Activated T-cell treated with anti-CD3 and anti-CD28 coated beads, Interleukin-2, amount 50 U/mL, for 48 hours (primary cell): ENCODE measurements at regions not wholly inside any gene's neighbourhood (a gene's known extent, or its start where the extent isn't known, plus 50 kb on each side); places are given as distances from the start of the nearest gene placed in this dataset.

Experiments
- DNase-seq, 2 experiments: peaks; one replicate each; pipeline ENCODE4 v3.0.0-alpha.2; 2020

- no peak for DNase-seq
These were observed 160.3 kb downstream of the PTEN start for GRCh38 chr10:88023676-88024075.

DNA sequence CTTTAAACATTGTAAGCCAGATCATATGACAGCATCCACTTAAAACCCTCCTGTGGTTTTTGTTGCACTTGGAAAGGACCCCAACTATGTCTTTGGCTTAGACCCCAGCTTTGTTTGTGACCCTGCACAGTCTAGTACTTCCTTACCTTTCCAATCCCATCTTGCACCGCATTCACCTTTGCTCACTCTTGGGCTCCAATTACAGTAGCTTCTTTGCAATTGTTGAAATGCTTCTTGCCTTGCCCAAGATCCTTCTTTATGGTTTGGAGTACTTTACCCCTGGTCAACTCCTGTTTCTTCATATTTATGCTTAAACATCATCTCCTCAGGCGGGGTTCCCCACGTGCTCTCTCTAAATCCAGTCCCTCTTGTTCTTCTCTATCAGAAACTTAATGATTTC lies 162.6 kb downstream of the PTEN start:
- DNase-seq = no peak

- no peak for DNase-seq
These were observed 164.1 kb downstream of the PTEN start for GRCh38 chr10:88027570-88027969.

GRCh38 chr10:88028072-88028471 lies 164.6 kb downstream of the PTEN start:
- no peak for DNase-seq

- no peak for DNase-seq
These were observed 165.2 kb downstream of the PTEN start for GRCh38 chr10:88028654-88029053.

- no peak for DNase-seq
These were observed 169.1 kb downstream of the PTEN start for GRCh38 chr10:88032566-88032965.

DNA sequence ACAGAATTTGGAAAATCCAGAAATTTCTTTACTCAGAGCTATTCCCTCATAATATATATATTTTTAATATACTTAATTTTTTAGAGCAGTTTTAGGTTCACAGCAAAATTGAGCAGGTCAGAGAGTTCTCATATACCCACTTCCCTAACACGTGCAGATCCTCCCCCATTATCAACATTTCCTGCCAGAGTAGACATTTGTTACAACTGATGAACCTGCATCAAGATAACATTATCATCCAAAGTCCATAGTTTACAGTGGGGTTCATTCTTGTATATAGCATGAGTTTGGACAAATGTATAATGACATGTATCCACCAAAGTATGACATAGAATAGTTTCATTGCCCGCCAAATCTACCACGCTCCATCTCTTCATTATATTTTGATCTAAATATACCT lies 170.0 kb downstream of the PTEN start:
- no peak for DNase-seq

GRCh38 chr10:88033793-88034192 lies 170.4 kb downstream of the PTEN start:
- no peak for DNase-seq

DNA sequence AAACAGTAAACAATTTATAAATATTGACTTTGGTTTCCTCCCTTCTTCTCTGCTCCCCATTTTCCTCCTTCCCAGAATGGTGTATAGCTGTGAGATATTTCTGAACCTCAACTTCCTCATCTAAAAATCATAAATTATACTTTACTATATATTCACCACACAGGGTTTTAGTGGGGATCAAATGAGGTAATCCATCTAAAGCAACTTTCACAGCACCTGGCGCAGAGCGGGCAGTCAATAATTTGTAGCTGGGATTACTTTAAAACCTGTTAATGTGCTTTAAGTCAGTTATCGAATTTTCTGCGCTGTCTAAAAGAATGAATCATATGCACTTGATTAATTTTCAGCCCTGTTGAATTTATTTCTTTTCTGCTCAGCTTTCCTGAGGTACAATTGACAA lies 172.7 kb downstream of the PTEN start:
- DNase-seq = no peak

DNA sequence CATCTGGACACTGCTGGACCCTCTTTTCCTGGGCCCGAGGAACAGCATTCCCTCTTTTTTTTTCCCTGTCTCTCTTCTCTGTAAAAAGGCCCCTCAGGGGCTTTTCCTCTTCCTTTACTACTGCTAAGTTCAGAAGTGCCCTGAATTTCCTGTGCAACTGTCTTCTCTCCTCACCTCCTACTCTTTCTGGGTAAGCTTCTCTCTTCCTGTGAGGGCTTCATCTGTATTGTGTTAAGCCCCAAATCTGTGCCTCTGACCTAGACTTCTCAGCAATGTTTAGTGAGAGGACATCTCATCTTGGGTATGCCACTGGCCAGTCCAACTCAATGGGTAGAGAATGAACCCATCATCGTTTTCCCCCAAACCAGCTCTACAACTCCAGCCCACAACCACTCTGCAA lies 174.2 kb downstream of the PTEN start:
- DNase-seq = no peak

DNA sequence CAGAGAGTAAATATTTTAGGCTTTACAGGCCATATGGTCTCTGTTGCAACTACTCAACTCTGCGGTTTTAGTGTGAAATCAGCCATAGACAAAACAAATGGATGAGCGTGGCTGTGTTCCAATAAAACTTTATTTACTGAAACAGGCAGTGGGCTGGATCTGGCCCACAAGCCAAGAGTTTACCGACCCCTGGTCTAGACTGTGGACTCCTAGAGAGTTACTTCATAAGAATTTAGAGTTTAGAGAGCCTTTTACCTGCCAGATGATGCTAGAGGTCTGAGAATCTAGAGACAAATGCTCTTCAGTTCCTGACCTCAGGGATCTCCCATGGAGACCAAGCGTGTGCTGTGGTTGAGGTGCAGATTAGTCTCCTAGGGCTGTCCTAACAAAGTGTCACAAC lies 174.8 kb downstream of the PTEN start:
- no peak for DNase-seq

- DNase-seq = no peak
These were observed 176.2 kb downstream of the PTEN start for GRCh38 chr10:88039496-88040200.

DNA sequence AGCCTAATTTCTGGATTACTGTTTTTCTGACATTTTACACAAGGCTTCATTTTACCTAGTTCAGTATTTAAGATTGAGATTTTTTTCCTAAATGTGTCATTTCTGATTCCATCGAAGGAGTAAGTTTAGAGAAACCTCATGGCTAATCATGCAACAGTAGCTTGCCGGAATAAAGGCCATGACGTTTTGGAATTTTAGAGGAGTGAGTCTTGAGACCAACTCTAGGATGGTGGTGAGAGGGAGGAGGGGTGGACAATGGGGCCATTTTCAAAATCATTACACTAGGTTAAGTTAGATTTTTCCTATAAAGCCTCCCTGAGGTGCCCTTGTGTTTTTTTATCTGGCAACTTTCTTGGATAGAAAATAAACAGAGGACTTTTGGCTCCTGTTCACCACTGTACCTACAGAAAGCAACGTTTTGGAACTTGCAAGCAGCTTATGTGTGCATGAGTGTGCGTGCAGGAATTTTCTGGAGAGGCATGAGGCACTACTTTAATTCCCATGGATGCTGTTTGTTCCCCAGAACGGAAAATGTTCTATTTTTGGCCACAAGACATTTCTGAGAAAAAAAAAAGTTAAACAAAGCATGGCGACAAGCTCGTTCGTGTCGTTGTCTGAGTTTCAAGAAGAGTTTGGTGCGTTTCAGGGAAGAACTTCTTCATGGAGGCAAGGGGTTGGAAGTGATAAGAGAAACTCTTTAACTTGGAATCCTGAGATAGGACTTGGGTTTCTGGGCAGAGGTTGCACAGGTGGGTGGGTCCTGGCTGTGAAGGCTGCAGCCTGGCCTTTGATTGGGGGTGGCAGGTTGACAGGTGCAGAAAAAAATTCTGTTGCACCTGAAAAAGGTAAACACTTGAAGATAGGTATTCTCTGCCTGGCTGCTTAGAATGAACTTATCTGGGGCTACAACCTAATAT lies 178.1 kb downstream of the PTEN start:
- no peak for DNase-seq

DNA sequence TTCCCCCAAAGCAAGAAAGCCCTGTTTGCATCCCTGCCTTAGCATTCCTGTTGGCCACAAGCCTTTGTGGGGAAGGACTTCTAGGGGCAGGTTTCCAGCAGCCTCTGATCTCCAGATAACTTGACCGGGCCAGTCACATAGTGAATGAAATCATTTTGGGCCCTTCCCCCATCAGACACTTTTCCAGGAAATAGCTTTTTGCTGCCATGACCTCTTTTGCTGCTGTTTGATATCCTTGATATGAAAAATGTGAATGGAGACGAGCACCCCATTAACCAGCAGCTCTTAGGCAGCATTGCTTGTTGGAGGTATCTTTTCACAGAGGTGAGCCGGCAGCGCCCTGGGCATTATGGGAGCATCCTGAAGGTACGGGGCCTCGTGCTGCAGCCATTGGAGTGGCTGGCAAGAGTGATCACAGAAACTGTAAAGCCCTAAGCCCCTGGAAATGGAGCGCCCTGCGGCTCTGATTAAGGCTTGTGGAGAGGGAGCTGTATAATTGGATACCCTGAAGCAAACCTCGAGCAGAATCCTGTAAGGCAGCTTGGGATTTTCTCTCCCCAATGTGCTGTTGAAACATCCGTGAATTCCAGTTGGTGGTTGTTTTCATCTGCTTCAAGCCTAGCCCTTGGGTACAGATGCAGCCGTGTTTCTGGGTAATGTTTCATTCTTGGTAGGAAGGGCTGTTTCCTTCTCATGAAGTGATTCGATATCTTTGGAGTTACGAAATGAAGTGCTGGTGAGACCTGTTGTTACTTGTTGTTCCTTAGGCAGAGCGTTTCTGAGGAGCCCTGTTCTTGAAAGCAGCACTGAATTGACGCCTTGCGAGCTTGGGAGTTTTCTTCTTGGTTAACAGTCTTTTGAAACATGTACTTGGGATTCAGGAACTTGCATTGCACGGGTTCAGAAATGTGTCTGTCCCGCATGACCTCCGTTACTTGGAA lies 179.0 kb downstream of the PTEN start:
- no peak for DNase-seq

GRCh38 chr10:88045096-88045495 lies 181.7 kb downstream of the PTEN start:
- DNase-seq = no peak

DNA sequence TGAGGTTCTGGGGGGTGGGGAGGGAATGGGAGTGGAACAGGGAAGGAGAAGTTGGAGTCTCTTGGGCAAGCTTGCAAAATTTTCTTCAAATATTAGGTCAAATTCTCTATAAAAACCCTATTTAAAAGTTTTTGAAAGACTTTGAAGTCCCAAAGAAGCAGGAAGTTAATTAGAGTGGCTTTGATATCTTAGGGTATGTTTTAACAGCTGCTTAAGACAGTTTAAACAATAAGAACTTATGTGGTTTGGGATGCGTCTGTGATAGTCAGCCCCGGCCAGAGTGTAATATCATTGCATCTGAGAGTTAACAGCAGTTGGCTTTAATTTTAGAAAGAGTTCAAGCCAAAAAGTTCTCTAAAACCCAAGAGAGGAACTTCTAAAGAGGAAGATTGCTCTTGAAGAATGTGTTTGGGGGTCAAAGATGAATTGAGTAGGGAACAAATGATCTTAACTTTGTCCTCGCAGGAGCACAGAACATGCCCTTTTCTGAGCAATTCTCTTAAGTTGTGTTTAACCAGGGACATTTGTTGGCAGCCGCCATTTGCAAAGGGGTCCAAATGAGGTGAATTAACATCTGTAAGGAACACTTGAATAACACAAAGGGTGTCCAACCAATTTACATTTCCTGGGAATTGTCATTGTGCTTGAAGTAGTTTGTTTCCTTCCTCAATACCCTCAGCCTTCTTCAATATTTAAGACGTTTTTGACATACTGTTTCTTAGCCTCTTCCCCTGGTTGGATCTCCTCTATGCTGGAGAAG lies 182.4 kb downstream of the PTEN start:
- no peak for DNase-seq

- no peak for DNase-seq
These were observed 184.2 kb downstream of the PTEN start for GRCh38 chr10:88047579-88047978.

DNA sequence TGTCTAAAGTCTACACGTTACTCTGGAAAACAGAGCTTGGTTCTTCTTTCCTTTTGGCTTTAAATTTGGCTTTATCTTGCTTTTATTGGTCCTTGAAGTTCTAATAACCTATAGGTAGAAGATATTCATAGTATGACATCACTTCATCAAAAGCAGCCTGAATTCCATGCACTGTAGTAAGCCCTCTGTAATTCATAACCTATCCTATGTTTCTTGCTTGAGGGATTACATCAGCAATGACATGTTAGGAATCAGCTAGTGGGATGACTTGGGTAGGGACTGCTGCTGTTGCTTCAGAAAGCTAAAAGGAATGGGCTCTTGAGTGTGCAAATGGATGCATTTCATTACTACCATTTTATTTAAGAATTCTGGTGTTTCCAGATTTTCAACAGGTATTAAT lies 184.9 kb downstream of the PTEN start:
- DNase-seq = no peak

GRCh38 chr10:88049204-88049603 lies 185.8 kb downstream of the PTEN start:
- DNase-seq = no peak

DNA sequence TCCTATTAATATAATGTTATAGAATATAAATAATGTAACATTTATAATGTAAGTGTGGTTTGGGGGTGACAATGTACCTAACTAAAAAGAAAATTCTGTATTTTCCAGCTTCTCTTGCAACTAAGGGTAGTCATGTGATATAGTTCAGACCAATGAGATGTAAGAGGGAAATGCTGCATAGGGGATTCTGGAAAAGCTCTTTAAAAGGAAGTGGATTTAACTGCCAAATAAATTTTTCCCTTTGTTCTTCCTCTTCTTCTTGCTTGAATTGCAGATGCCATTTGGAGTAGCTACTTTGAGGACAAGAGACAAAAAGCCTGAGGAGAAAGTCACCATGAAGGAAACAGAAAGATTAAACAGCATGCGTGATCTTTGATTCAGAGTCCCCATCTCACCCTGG lies 194.3 kb downstream of the PTEN start:
- DNase-seq = no peak

DNA sequence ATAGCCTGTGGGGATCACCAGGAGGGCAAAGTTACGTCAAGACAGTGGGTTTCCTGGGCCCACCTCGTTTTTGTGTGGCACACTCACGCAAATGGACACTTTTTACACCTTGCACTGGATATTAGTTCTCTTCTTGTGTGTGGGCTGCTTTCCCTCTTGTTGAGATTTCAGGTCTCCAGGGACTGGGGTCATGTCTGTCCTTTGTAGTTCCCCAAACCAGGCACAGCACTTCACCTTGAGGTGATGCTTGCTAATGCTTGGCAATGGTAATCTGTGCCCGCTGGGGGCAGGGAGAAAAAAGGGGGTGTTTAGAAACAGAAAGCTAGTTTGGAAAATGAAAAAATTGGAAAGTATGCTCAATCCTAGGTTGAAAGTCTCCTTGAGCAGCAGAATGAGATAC lies 195.3 kb downstream of the PTEN start:
- no peak for DNase-seq

- no peak for DNase-seq
These were observed 195.8 kb downstream of the PTEN start for GRCh38 chr10:88059190-88059589.
